GM12874 (cell line): ENCODE measurements at regions not wholly inside any gene's neighbourhood (a gene's known extent, or its start where the extent isn't known, plus 50 kb on each side); places are given as distances from the start of the nearest gene placed in this dataset.

Source experiments
- TF ChIP-seq, protein P1 (sequence below): IDR thresholded peaks from 2 replicates; pipeline ENCODE4 v1.5.1; 2011; ENCODE audit warnings: low read depth, mild to moderate bottlenecking, control low read depth, low read length, moderate library complexity; ENCODE audit not compliant: insufficient read depth

DNA sequence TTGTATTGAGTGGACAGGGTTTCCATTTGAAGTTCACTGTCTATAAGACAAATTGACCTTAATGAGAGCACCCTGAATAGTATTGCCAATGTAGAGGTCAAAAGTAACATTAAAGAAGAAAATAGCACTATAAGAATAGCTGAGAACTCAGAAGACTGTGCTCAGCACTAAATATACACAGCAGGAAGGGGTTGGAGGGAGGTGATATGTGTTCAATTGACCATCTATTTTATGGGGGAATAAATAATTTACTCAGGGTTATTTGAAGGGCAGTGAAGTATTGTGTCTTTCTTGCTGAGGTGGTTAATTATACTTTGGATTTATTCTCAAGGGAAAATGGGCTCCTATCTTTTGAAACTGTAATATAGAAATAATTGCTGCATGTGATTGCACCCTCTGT, 1380.5 kb upstream of the SPRY2 start:
- TF ChIP-seq, protein P1, sequence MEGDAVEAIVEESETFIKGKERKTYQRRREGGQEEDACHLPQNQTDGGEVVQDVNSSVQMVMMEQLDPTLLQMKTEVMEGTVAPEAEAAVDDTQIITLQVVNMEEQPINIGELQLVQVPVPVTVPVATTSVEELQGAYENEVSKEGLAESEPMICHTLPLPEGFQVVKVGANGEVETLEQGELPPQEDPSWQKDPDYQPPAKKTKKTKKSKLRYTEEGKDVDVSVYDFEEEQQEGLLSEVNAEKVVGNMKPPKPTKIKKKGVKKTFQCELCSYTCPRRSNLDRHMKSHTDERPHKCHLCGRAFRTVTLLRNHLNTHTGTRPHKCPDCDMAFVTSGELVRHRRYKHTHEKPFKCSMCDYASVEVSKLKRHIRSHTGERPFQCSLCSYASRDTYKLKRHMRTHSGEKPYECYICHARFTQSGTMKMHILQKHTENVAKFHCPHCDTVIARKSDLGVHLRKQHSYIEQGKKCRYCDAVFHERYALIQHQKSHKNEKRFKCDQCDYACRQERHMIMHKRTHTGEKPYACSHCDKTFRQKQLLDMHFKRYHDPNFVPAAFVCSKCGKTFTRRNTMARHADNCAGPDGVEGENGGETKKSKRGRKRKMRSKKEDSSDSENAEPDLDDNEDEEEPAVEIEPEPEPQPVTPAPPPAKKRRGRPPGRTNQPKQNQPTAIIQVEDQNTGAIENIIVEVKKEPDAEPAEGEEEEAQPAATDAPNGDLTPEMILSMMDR: no peak

DNA sequence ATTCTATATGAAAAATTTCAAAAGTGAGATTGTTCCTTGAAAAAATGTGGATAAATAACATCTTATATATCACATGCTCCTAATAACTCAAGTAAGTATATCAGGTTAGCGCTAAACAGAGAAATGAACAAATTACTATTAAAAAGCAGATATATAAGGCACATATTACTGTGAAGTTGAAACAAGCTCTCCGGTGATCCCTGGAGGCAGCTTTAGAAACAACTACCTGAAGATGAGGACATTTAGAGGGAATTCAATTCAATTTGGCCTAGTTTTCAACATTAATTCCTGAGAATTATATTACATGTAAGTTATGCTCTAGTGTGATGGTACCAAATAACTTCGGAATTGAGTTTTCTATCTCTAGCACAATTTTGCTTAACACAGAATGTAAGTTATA, 1373.6 kb upstream of the SPRY2 start:
- TF ChIP-seq, protein P1: no peak

DNA sequence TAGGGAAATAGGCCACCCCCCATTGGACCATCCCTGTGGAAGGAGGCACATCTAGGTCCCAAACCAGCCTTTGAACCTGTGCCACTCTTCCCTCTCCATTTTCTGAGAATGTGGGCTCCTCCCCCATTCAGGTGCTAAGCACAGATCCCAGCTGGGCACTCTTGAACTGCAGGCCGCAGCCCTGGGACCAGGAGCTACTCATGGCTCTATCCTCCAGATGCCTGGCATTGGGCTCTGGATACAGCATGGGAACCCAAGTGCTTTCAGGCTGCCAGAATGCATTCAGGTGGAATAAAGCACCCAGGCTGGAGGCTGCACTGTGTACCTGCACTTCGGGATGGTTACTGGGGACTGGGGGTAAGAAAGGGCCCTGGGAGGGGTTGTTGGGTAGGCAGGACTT, 1372.3 kb upstream of the SPRY2 start:
- TF ChIP-seq, protein P1: no peak

DNA sequence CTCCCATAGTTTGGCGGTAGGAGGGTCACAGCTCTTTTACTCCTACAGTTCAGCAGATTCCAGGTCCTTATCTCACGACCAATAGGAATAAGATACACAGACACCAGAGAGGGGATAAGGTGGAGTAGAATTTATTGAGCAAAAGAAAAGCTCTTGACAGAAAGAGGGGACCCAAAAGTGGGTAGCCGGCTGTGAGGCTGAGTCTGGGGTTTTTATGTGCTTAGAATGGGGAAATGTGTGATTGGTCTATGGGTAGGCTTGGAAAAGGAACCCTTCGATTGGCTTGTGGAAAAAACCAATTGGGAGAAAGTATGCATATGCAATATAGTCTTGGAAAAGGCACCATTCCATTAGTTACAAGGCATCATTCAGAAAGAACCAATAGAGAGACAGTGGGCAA, 1356.9 kb upstream of the SPRY2 start:
- TF ChIP-seq, protein P1: no peak

DNA sequence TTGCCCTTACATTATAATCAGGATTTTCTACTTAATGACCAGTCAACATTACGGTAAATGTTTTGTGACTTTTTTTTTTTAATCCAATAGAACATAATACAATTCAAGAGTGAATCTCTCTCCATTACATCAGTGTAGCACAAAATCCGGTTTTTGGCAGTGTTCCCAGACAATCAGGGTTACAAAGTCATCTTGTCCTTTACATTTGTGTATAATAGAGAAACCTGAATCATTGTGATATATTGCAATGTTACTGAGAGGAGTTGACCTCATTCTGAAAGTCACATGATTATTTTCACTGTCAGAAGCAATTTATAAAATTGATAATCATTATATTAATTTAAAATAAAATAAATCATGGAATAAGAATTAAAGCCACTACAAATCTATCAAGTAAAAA, 1346.0 kb upstream of the SPRY2 start:
- TF ChIP-seq, protein P1: no peak

DNA sequence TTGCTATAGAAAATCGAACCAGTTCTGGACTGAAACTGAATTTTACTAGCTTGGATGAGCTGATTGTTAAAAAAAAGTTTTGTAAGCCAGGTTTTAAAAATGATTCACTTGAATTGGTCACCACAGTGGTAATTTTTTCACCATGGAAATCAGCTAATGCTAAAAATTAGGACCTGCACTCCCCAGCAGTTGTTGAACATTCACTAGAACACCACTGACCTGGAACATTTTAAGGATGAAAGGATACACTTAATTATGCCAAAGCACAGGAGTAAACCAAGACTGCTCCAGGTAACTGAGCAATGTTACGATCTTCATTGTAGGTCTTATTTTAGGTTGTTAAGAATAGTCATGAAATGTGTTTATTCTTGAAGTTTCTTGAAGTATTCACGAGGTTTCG, 1342.6 kb upstream of the SPRY2 start:
- TF ChIP-seq, protein P1: no peak

DNA sequence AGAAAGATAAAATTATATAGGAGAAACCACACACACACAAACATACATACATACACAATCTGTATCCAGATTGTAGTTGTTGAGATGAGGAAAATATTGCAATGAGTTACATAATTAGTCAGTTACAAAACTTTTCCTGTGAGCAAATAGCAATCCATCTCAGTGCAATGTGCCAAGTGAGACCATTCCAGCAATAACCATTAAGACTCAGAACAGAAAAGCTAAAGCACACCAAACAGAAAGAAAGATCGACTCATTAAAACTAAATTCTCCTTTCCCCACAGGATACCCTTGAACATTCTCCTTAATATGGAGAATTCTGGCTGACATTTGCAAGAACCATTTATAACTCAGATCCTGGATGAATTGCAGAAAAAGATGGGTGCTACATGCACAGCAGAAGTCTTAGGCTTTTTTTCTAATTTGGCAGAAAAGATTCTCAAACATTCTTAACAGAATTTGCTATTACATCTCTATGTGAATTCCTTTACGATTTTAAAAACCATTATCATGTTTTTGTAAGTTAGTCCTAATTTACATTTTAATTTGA, 1341.2 kb upstream of the SPRY2 start:
- TF ChIP-seq, protein P1: no peak
